Epithelial cell of proximal tubule (primary cell): ENCODE measurements at regions not wholly inside any gene's neighbourhood (a gene's known extent, or its start where the extent isn't known, plus 50 kb on each side); places are given as distances from the start of the nearest gene placed in this dataset.

Experiments
- DNase-seq: peaks from one replicate; pipeline ENCODE4 v3.0.0-alpha.2; 2011; ENCODE audit warnings: low read depth
- H3K4me3 ChIP-seq: 2 replicates; pipeline ENCODE4 v1.5.1; 2011; ENCODE audit warnings: low read depth, mild to moderate bottlenecking, low read length
- CTCF ChIP-seq: conservative IDR thresholded peaks from 2 replicates; pipeline ENCODE4 v1.5.1; 2012; ENCODE audit warnings: low read depth, mild to moderate bottlenecking, low read length

DNA sequence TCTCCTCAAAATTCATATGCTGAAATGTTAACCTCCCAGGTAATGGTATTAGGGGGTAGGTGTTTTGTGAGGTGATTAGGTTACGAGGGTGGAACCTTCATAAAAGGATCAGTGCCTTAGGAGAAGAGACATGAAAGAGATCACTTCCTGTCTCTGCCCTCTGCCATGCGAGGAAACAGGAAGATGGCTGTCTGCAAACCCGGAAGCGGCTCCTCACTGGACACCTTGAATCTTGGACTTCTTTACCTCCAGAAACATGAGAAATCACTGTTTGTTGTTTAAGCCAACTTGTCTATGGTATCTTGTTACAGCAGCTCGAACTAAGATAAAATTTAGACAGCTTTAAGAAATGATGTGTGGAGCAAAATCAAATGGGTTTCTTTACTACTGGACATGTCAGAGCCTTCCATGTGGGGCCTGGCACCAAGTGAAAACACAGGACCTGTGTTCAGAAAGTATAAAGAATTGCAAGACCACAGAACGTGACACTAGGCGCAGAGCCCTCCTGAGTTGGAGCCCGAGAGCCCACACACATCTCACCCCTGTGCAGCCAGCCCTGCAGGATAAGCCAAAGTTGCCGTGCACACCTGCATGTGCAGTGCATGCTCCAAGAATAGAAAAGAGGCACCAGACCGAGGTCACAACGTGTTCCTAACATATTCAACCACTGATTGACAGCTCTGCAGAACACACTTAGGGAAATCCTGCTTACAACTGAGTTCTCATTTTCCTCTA lies 112.5 kb upstream of the UQCRFS1 start:
- no peak overlapping the region for H3K4me3 ChIP-seq
- DNase-seq = no peak
- TF ChIP-seq CTCF = no peak

DNA sequence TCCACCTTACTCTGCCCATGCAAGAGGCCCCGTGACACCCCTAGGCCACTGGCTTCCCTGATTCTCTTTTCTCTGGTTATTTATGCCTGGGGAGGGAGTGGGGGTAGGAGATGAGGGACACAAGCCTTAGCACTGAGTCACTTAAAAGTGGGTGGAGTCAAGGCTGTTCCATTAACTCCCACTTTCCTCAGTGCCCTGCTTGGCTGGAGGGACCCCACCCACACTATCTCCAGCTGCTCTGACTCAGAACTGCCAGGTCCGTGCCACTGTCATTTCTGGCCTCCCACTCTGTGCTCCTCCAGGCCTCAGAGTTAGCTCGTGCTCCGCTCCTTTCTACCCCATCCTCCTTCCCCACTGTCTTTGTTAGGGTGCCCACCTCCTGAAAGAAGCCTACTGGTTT lies 113.4 kb upstream of the UQCRFS1 start:
- no peak overlapping the region for H3K4me3 ChIP-seq
- DNase-seq = no peak
- no peak for TF ChIP-seq CTCF

DNA sequence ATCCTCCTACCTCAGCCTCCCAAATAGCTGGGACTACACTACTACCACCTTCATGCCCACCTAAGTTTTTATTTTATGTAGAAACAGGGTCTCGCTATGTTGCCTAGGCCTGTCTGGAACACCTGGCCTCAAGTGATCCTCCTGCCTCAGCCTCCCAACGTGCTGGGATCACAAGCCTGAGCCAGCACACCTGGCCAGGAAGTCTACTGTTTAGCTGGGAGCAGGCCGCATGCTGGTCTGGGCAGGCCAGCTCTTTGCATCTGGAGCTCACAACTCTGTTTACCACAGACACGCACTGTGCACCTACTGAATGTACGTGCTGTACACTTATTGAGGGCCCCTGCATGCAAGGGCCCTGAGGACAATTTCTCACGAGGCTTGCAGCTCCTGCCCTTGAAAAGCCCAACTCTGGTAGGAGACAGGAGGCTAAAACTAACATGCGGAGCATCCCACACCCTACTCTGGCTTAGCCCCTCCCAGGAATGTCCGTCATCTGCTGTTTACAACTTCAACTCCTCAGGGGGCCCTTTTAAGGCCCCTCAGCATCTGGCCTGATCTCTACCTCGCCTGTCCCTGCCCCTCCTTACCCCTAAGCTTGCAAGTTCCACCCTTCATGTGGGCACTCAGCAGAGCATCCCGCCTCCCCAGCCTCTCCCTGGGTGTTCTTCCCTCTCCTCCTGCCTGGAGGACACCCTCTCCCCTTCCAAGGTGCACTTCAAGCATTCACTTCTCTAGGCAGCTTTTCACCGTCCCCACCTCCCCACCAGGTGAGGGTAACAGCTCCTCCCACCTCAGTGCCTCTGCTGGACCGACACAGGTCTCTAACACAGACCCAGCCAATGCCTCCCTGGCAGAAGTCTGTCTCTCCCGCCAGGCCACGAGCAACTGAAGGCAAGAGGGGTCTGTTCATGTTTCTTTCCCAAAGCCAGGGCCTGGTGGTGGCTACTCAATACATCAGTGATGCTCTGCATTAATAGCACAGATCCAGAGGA lies 114.2 kb upstream of the UQCRFS1 start:
- H3K4me3 ChIP-seq = no peak overlapping the region
- DNase-seq = no peak
- TF ChIP-seq CTCF = no peak

DNA sequence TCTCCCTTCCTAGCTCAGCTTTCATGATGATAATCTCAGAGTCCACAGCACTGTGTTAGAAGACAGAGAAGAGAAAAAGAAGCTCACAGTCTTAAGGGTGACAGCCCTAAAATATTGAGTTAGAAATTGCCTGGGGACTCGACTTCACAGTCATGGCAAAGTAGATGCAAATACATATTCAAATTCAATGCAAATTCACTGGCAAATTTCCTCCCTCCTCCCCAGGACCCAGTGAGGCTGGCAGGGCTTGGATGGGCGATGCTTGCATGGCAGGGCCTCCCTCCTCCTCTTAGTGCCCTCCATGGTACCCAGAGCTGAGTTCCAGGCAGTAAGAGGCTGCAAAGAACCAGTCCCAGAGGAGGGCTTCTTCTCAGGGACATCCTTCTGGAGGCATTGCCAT lies 115.6 kb upstream of the UQCRFS1 start:
- no peak for TF ChIP-seq CTCF
- DNase-seq = no peak

DNA sequence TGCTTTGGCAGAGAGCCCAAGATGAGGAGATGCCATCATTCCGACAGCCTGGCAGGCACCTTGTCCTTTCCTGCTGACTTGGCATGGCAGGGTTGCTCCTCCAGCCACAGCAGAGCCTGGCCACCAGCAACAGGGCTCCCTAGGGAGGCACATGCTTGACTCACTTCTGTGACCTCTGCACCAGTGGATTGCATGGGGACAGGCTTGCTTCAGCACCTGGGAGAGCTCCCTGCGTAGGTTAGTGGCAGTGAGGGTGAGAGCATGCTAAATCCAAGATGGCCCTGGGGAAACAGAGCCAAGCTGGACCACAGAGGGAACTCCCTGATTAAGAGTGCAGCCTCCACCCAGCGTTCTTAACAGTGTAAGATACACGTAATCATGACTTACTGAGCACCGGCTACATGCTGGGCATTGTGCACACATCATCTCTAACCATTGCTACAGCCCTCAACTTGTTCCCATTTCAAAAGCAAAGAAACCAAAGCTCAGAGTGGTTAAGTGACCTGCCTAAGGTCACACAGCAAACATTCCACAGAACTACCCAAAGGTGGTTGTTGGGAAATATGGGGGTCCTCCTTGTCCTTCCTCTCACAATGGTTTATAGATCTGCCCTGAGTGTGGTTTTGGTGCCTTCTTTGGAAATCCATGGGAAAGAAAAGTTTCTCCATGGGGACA lies 116.6 kb upstream of the UQCRFS1 start:
- DNase-seq = no peak

More for the DNA sequence above, 115.6 kb upstream of the UQCRFS1 start:
- H3K4me3 ChIP-seq = no peak overlapping the region

GRCh38 chr19:29336425-29336824 lies 123.5 kb upstream of the UQCRFS1 start:
- no peak for DNase-seq
- no peak for TF ChIP-seq CTCF
- no peak overlapping the region for H3K4me3 ChIP-seq

More for the DNA sequence above, 116.6 kb upstream of the UQCRFS1 start:
- TF ChIP-seq CTCF = no peak
- H3K4me3 ChIP-seq = no peak overlapping the region
